Peyer's patch (tissue), 4 donors: ENCODE measurements at regions not wholly inside any gene's neighbourhood (a gene's known extent, or its start where the extent isn't known, plus 50 kb on each side); places are given as distances from the start of the nearest gene placed in this dataset.

Source experiments
- POLR2A ChIP-seq, 2 donors: fragments of 450-650 bp; IDR thresholded peaks; one replicate each; pipeline ENCODE4 v1.5.1; 2017; ENCODE audit warnings: antibody characterized with exemption in 2 of 2, mild to moderate bottlenecking in 2 of 2, moderate library complexity in 2 of 2
- TF ChIP-seq, protein P1 (sequence below), 6 experiments: fragments of 450-650 bp in 4 of 6; fragments of 200-600 bp in 2 of 6; sonication (generic) in 1 of 6; IDR thresholded peaks; one replicate each; pipeline ENCODE4 v1.5.1; 2017 to 2019; ENCODE audit warnings: antibody characterized with exemption in 6 of 6, mild to moderate bottlenecking in 3 of 6, moderate library complexity in 1 of 6

DNA sequence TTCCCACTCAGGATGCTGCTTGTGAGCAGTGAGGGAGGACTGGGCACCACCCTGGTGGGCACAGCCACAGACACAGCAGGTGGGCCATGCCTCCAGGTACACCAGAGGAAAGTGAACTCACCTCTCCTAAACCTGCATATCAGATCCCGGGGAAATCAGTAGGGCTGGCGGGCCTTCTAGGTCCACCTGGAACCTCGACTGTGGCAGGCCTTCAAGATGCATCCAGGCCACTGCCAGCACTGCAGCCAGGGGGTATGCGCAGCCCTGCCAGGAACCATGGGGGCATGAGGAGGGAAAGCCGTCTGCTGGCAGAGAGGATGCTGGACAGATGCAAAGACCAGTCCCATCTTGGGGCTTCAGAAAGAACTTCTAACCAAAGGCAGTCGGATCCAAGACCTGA is 270.6 kb upstream of the IRX4 start:
- TF ChIP-seq, protein P1, sequence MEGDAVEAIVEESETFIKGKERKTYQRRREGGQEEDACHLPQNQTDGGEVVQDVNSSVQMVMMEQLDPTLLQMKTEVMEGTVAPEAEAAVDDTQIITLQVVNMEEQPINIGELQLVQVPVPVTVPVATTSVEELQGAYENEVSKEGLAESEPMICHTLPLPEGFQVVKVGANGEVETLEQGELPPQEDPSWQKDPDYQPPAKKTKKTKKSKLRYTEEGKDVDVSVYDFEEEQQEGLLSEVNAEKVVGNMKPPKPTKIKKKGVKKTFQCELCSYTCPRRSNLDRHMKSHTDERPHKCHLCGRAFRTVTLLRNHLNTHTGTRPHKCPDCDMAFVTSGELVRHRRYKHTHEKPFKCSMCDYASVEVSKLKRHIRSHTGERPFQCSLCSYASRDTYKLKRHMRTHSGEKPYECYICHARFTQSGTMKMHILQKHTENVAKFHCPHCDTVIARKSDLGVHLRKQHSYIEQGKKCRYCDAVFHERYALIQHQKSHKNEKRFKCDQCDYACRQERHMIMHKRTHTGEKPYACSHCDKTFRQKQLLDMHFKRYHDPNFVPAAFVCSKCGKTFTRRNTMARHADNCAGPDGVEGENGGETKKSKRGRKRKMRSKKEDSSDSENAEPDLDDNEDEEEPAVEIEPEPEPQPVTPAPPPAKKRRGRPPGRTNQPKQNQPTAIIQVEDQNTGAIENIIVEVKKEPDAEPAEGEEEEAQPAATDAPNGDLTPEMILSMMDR (IDR thresholded peaks at IDR 0.05): no peak
- TF ChIP-seq POLR2A (IDR thresholded peaks at IDR 0.05): no peak
